ENCODE measurements at regions not wholly inside any gene's neighbourhood (a gene's known extent, or its start where the extent isn't known, plus 50 kb on each side); places are given as distances from the start of the nearest gene placed in this dataset.

DNA sequence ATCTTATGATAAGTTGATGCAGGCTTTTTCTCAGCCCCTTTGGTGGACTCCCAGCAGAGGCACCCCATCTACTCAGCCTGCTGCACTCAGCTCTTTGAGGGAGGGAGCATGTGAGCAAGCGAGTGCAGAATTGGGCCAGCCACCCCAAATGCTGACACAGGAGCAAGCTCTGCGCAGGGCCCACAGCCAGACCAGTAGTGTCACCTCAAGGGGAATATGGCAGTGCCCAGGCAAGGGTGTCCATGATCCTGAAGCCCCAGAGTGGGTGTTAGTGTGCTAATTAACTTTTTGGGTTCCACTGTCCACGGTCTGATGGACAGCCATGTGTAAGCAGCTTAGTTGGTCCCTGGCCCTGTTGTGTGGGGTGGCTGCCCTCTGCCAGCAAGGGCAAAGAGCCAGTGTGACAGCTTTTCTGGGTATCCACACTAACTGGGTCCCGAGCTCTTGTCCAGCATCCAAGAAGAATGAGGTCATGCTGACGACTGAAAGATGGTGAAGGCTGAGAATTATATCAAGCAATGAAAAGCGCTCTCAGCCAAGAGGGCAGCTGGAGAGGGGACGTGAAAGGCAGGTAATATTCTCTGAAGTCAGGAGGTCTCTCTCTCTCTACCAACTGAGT, 898.3 kb upstream of the PCDH9 start:
- peaks cover 3% of the 10 kb centered on the region for H3K4me1 Mint-ChIP-seq (ENCODE audit: low read depth, unreplicated experiment)
- H3K4me3 Mint-ChIP-seq (ENCODE audit: unreplicated experiment): no peak overlapping the region
- FAIRE-seq (no peak), DNase-seq (ENCODE audit: low read depth) (no peak)
- no peaks in the 10 kb centered on the region for H3K4me1 ChIP-seq (ENCODE audit: insufficient read depth, low read length)
- H3K4me2 ChIP-seq (ENCODE audit: low read length): no peak overlapping the region
- H3K79me2 ChIP-seq (ENCODE audit: insufficient read depth, low read length): no peaks in the 10 kb centered on the region
- no peaks in the 10 kb centered on the region for H3K27me3 ChIP-seq (ENCODE audit: insufficient read depth, low read length)
- no peaks in the 10 kb centered on the region for H3K36me3 ChIP-seq (ENCODE audit: insufficient read depth, low read length)
- H3K27ac ChIP-seq (ENCODE audit: low read depth, low read length): no peak overlapping the region
- no peak overlapping the region for H2AFZ ChIP-seq (ENCODE audit: low read depth, low read length)
- no peaks in the 10 kb centered on the region for H3K9me3 Mint-ChIP-seq (ENCODE audit: unreplicated experiment)
- no peaks in the 10 kb centered on the region for H3K36me3 Mint-ChIP-seq (ENCODE audit: low read depth, unreplicated experiment)
- H4K20me1 ChIP-seq (ENCODE audit: insufficient read depth, low read length): no peaks in the 10 kb centered on the region
- TF ChIP-seq CTCF (IDR thresholded peaks at IDR 0.05; ENCODE audit: insufficient read depth, low read depth, low read length) (no peak), EZH2 (IDR thresholded peaks at IDR 0.05; ENCODE audit: insufficient read depth, low read length) (no peak)
- no peaks in the 10 kb centered on the region for H3K9me3 ChIP-seq (ENCODE audit: insufficient read depth, low read depth, low read length)
- H3K4me3 ChIP-seq (ENCODE audit: insufficient read depth, low read depth, low read length): no peak overlapping the region
- no peaks in the 10 kb centered on the region for H3K27me3 Mint-ChIP-seq (ENCODE audit: low read depth, unreplicated experiment)
- H3K27ac Mint-ChIP-seq (ENCODE audit: unreplicated experiment): no peak overlapping the region
- no peak overlapping the region for H3K9ac ChIP-seq (ENCODE audit: low read length)

DNA sequence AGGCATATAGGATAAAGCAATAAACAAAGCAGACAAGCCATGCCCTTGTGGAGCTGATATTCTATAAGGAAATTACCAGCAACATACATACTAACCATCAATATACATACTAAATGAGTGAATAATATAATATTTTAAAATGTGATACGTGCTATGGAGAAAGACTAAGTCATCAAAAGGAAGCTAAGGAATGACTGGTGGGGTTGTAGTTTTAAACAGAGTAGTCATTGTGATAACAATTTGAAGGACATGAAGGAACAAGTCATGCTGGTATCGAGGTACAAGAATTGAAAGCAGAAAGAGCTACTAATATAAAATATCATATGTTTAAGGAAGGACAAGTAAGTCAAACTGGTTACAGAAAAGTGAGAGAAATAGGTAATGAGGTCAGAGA, 894.9 kb upstream of the PCDH9 start:
- H2AFZ ChIP-seq (ENCODE audit: low read depth, low read length): no peak overlapping the region
- Mint-ChIP-seq H3K9me3 (ENCODE audit: unreplicated experiment) (no peaks in the 10 kb centered on the region), H3K4me3 (ENCODE audit: unreplicated experiment) (no peak overlapping the region), H3K36me3 (ENCODE audit: low read depth, unreplicated experiment) (no peaks in the 10 kb centered on the region), H3K27ac (ENCODE audit: unreplicated experiment) (no peak overlapping the region), H3K4me1 (ENCODE audit: low read depth, unreplicated experiment) (peaks cover 3% of the 10 kb centered on the region), H3K27me3 (ENCODE audit: low read depth, unreplicated experiment) (no peaks in the 10 kb centered on the region)
- H3K4me1 ChIP-seq (ENCODE audit: insufficient read depth, low read length): no peaks in the 10 kb centered on the region
- no peaks in the 10 kb centered on the region for H4K20me1 ChIP-seq (ENCODE audit: insufficient read depth, low read length)
- H3K36me3 ChIP-seq (ENCODE audit: insufficient read depth, low read length): no peaks in the 10 kb centered on the region
- no peak for FAIRE-seq
- no peak overlapping the region for H3K27ac ChIP-seq (ENCODE audit: low read depth, low read length)
- DNase-seq (ENCODE audit: low read depth): no peak
- no peak overlapping the region for H3K9ac ChIP-seq (ENCODE audit: low read length)
- TF ChIP-seq EZH2 (IDR thresholded peaks at IDR 0.05; ENCODE audit: insufficient read depth, low read length) (no peak), CTCF (IDR thresholded peaks at IDR 0.05; ENCODE audit: insufficient read depth, low read depth, low read length) (no peak)
- no peak overlapping the region for H3K4me2 ChIP-seq (ENCODE audit: low read length)
- H3K79me2 ChIP-seq (ENCODE audit: insufficient read depth, low read length): no peaks in the 10 kb centered on the region
- H3K4me3 ChIP-seq (ENCODE audit: insufficient read depth, low read depth, low read length): no peak overlapping the region
- no peaks in the 10 kb centered on the region for H3K9me3 ChIP-seq (ENCODE audit: insufficient read depth, low read depth, low read length)
- H3K27me3 ChIP-seq (ENCODE audit: insufficient read depth, low read length): no peaks in the 10 kb centered on the region

DNA sequence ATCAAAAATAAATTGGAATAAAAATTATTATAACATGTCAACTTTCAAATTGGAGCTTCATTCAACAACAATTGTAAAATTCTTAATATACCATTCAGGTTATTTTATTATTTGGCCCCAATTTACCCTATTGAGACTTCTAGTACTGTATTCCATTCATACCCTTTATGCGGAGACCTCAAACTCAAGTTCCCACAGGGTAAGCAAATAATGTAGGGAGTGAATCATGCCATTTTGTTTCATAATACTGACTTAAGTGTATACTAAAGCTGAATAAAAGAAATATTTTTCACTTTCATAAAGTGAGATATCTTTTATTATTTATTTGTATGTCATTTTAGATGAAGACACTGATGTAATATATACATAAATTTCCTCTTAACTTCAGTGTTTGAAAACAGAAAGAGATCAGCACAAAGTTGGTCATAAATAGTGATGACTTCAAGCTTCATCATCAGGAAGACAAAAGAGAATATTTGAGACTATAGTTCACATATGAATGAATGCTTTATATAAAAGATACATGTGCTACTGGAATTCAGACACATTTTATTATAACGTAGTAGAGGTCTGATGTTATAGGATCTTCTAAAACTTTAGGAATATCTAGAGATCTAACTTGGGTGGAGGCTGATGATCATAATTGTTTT, 894.4 kb upstream of the PCDH9 start:
- H3K4me1 Mint-ChIP-seq (ENCODE audit: low read depth, unreplicated experiment): peaks cover 3% of the 10 kb centered on the region
- H3K4me3 Mint-ChIP-seq (ENCODE audit: unreplicated experiment): no peak overlapping the region
- Histone ChIP-seq H3K4me3 (ENCODE audit: insufficient read depth, low read depth, low read length) (no peak overlapping the region), H3K9ac (ENCODE audit: low read length) (no peak overlapping the region), H3K9me3 (ENCODE audit: insufficient read depth, low read depth, low read length) (no peaks in the 10 kb centered on the region), H3K79me2 (ENCODE audit: insufficient read depth, low read length) (no peaks in the 10 kb centered on the region), H3K27me3 (ENCODE audit: insufficient read depth, low read length) (no peaks in the 10 kb centered on the region), H4K20me1 (ENCODE audit: insufficient read depth, low read length) (no peaks in the 10 kb centered on the region), H3K4me2 (ENCODE audit: low read length) (no peak overlapping the region), H3K27ac (ENCODE audit: low read depth, low read length) (no peak overlapping the region), H2AFZ (ENCODE audit: low read depth, low read length) (no peak overlapping the region), H3K36me3 (ENCODE audit: insufficient read depth, low read length) (no peaks in the 10 kb centered on the region), H3K4me1 (ENCODE audit: insufficient read depth, low read length) (no peaks in the 10 kb centered on the region)
- FAIRE-seq: no peak
- no peaks in the 10 kb centered on the region for H3K36me3 Mint-ChIP-seq (ENCODE audit: low read depth, unreplicated experiment)
- DNase-seq (ENCODE audit: low read depth): no peak
- H3K9me3 Mint-ChIP-seq (ENCODE audit: unreplicated experiment): no peaks in the 10 kb centered on the region
- H3K27me3 Mint-ChIP-seq (ENCODE audit: low read depth, unreplicated experiment): no peaks in the 10 kb centered on the region
- H3K27ac Mint-ChIP-seq (ENCODE audit: unreplicated experiment): no peak overlapping the region
- no peak for TF ChIP-seq CTCF (IDR thresholded peaks at IDR 0.05; ENCODE audit: insufficient read depth, low read depth, low read length)
- TF ChIP-seq EZH2 (IDR thresholded peaks at IDR 0.05; ENCODE audit: insufficient read depth, low read length): no peak
